ENCODE measurements at regions not wholly inside any gene's neighbourhood (a gene's known extent, or its start where the extent isn't known, plus 50 kb on each side); places are given as distances from the start of the nearest gene placed in this dataset.

DNA sequence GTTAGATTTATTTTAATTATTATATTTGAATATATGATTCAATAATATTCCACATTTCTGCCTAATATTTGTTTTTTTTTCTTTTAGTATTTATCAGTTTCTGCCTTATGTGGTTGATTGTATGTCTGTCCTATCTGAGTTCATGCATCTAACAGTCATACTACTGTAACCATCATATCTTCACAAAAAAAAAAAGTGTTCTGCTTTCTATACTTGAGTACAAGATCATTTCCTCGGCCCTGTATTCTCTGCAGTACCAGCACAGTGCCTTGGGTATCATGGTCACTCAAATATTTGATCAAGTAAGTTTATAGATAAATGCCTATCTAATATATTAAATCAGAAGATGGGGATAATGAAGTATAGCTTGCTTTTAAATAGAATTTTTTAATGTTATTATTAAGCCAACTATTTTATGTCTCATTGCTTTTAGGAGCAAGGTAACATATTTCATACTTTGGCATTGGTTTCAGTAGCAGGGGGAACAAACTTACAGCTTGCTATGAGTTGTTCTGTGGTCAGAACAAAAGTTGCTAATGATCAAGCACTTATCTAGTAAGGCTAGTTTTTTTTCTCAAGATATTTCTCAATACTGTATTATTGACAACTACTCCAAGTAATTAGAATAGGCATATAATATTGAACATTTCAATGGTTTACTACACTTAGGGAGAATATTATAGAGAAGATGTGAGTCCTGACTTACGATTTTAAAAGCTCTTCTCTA, 290.5 kb upstream of the FBXO33 start:
- TF ChIP-seq, protein P1, sequence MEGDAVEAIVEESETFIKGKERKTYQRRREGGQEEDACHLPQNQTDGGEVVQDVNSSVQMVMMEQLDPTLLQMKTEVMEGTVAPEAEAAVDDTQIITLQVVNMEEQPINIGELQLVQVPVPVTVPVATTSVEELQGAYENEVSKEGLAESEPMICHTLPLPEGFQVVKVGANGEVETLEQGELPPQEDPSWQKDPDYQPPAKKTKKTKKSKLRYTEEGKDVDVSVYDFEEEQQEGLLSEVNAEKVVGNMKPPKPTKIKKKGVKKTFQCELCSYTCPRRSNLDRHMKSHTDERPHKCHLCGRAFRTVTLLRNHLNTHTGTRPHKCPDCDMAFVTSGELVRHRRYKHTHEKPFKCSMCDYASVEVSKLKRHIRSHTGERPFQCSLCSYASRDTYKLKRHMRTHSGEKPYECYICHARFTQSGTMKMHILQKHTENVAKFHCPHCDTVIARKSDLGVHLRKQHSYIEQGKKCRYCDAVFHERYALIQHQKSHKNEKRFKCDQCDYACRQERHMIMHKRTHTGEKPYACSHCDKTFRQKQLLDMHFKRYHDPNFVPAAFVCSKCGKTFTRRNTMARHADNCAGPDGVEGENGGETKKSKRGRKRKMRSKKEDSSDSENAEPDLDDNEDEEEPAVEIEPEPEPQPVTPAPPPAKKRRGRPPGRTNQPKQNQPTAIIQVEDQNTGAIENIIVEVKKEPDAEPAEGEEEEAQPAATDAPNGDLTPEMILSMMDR (IDR thresholded peaks at IDR 0.05) = no peak
- no peak for TF ChIP-seq POLR2A (IDR thresholded peaks at IDR 0.05)
